Tibial nerve (tissue), 4 donors: ENCODE measurements at regions not wholly inside any gene's neighbourhood (a gene's known extent, or its start where the extent isn't known, plus 50 kb on each side); places are given as distances from the start of the nearest gene placed in this dataset.

Experiments used
- CTCF ChIP-seq, 5 experiments: fragments of 200-600 bp in 3 of 5; fragments of 450-650 bp in 2 of 5; sonication (generic) in 3 of 5; IDR thresholded peaks; one replicate each; pipeline ENCODE4 v1.5.1; 2016 to 2019; ENCODE audit warnings: antibody characterized with exemption in 5 of 5, mild to moderate bottlenecking in 3 of 5, moderate library complexity in 2 of 5
- EP300 ChIP-seq, 2 donors: sonication (generic); formaldehyde crosslinking; IDR thresholded peaks; one replicate each; pipeline ENCODE4 v1.6.1; 2017; ENCODE audit warnings: antibody characterized with exemption in 2 of 2, mild to moderate bottlenecking in 1 of 2

- TF ChIP-seq CTCF (IDR thresholded peaks at IDR 0.05) (no peak), EP300 (IDR thresholded peaks at IDR 0.05) (no peak)
These were observed 75.9 kb upstream of the TSPAN11 start for GRCh38 chr12:30850684-30851083.
